NCI-H2029 treated with DMSO at 0.1 percent for 48 hours (cell line): ENCODE measurements at regions not wholly inside any gene's neighbourhood (a gene's known extent, or its start where the extent isn't known, plus 50 kb on each side); places are given as distances from the start of the nearest gene placed in this dataset.

Experiments
- DNase-seq: peaks from one replicate; lab custom pipeline; 2025; lab: John Stamatoyannopoulos, UW

GRCh38 chr5:52674815-52675545 lies 112.7 kb upstream of the ITGA1 start:
- DNase-seq, result no peak

DNA sequence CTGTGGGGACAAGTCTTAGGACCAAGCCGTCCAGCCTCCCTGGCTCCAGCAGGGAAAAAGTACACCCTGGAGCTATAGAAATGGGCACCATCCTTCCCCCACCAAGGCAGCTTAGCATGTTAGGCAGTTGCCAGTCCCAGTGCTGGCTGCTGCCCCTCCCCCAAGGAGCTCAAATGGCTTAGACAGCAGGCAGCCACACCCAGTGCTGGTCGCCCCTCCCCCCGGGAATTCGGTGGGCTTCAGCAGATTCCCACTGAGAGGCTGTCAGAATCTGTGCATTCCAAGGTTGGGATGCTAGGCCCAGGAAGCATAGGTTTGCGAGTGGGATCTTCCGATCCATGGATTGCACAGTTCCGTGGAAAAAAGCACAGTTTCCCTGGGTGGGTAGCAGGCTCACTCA lies 105.2 kb upstream of the ITGA1 start:
- DNase-seq, result no peak

DNA sequence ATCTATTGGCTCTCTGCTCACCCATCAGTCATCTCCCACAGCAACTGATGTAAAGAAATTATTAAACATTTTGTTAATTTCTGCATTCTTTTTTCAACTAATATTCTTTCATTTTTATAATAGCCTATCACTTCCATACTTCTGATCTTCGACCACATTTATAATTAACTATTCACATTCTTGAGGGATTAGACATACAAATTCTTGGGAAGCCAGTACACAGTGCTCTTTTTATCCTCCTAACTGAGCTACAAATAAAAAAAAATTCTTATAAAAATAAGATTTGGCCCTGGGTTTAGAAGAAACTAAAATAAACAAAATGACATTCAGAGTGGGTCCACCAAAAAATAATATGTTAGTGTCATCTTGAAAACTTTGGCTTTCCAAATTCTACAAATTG lies 103.7 kb upstream of the ITGA1 start:
- DNase-seq, result no peak

- DNase-seq, result no peak
Observed at GRCh38 chr5:52685566-52685965, 102.2 kb upstream of the ITGA1 start.

DNA sequence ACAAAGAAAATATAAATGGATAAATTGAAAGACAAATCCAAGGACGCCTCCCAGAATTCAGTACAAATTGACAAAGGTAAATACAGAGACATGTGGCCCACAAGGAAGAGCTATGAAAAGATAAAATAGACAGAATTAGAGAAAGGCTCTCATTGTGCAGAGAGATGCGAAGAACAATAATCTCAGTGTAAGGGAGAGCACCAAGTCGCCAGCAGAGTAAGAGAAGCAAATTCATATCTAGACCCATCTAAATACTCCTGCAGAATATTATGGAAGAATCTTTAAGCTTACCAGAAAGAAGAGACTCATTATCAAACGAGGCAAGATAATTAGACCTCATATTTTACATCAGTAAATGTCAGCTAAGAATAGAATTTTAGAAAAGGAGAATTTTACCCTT lies 101.7 kb upstream of the ITGA1 start:
- DNase-seq, result no peak

DNA sequence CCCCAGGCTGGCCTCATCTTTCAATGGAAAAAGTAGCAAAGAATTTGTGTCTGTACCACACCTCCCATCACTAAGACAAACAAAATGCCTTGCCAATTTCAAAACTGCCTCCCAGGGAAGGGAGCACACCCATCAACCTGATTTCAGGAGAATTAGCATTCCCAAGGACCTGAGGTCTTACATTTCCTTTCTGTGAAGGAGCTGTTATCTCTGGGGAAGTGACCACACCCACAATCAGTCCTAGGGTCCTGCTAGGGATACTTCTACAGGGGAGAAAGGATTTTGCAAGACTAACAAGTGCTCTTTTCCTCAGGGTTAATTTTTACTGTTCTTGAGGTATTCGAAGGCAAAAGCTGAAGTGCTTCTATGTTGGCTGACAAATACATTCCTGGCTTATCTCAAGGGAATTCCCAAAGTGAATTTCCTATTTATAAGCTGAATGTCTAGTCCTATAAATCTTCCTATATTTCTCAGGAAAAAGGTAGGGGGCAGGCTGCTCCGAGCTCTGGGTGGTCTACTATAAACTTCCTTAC lies 97.4 kb upstream of the ITGA1 start:
- no peak for DNase-seq

DNA sequence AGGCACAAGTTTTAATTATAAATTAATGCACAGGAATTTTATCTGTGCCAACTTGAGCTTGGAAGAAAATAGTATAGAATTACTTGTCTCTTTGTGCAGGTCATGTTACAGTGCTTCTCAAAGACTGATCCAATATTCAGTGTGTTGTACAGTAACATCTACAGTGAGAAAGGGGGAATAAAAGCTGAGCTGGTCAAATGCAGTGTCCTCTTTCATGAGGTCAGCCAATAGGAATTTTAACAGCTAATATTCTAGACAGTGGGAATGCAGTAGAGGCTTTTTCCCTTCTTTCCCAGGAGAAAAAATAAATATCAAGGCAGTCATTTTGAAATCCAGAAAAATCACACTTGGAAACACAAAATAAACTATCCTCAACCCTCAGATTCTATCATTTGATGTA lies 95.7 kb upstream of the ITGA1 start:
- DNase-seq, result no peak

DNA sequence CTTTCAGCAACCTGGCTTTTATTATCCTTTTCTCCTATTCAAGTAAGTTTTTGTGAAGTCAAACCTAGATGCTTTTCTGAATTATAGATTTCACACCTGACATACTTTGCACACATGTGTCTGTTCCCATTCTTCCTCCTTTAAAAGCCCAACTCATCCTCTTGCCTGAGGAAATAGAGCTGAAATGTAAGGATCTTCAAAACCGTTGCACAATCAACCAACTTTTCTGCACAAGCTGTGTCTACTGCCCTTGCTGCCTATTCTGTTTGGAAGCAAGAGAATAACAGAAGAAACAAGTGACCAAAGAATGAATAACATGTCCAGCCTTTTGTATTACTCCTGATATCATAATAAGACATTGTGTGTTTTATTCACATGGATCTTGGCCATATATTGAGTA lies 95.1 kb upstream of the ITGA1 start:
- DNase-seq, result no peak

- no peak for DNase-seq
Observed at GRCh38 chr5:52693280-52693679, 94.4 kb upstream of the ITGA1 start.

DNA sequence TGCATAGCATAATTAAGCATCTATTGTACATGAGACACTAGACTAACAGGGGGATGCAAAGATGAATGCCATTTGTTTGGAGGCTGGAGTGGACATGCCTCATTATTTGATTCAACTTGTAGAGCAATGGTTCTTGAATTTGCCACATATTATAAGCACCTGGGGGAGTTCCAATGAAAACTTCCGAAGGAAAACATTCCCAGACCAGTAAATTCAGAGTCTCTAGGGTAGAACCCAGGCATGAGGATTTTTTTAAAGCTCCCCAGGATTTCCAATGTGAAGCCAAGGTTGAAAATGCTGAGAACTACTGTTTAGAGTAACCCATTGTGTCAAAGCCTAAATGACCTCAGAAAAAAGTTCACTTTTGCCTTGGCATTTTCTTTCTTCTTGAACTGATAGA lies 93.9 kb upstream of the ITGA1 start:
- no peak for DNase-seq

- DNase-seq, result no peak
Observed at GRCh38 chr5:52694648-52695047, 93.1 kb upstream of the ITGA1 start.

GRCh38 chr5:52702877-52703276 lies 84.8 kb upstream of the ITGA1 start:
- DNase-seq, result no peak

- no peak for DNase-seq
Observed at GRCh38 chr5:52703321-52703720, 84.4 kb upstream of the ITGA1 start.

GRCh38 chr5:52705720-52706119 lies 82.0 kb upstream of the ITGA1 start:
- DNase-seq, result no peak

DNA sequence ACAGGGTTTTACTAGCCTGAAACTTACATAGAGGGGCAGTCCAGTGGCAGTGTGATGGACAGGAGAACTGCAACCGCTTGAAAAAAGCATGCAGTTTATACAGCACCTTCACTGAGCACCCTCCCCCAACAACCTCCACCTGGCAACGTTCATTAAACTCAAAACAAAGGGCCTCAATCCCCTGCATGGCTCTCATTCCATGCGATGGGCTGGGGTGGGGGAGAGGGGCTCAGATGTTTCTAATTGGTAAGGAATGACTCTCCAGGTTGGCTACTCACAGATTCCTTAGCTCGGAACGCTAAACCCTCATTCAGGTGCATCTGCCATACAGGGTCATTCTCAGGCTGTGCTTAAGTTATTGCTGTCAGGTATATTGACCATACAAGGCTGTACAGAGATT lies 80.9 kb upstream of the ITGA1 start:
- no peak for DNase-seq

- no peak for DNase-seq
Observed at GRCh38 chr5:52707616-52708015, 80.1 kb upstream of the ITGA1 start.

DNA sequence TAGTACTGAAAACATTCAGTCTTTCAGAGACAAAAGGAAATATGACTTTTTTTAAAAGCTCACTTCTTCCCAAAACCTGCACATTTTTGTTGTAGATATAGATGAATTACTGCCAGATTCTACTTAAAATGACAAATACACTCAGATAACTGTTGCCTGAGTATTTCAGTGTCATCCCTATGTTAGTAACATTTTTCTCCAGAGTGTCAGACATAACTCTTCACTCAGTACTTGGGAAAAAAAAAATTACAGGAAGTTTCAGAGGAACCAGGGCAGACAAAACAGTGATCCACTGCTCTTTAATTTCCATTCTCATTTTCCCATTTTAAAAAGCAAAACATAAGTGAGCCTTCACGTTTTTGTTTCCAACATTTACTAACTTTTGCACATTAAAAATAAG lies 79.3 kb upstream of the ITGA1 start:
- no peak for DNase-seq

- no peak for DNase-seq
Observed at GRCh38 chr5:52709167-52709925, 78.4 kb upstream of the ITGA1 start.

DNA sequence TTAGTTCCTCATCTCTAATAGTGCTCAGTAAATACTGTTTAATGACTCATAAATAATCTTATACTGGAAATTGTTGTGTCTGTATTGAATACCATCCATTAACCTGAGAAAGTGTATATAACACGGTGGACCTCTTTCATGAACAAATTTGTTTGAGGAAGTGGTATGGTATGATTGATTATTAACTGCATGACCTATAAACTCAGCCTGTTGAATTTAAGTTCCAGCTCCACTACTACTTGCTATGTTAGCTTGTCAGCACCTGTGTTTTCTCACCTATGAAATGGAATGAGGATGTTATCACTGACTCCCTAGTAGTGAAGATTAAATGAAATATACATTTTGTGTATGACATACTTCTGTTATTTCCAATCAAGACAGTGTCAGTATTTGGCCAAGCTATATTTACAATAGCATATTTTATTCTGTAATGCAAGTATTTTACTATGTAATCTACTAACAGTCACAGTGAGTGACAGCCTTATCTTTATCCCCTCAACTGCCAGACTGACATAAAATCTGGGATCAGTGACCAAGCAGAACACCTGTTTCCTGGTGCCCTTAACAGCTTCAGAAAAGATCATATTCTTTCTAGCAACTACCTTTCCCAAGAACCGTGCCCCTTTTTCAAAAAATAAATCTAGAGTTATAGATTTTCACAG lies 77.3 kb upstream of the ITGA1 start:
- DNase-seq, result no peak

GRCh38 chr5:52710972-52711596 lies 76.6 kb upstream of the ITGA1 start:
- DNase-seq, result no peak

DNA sequence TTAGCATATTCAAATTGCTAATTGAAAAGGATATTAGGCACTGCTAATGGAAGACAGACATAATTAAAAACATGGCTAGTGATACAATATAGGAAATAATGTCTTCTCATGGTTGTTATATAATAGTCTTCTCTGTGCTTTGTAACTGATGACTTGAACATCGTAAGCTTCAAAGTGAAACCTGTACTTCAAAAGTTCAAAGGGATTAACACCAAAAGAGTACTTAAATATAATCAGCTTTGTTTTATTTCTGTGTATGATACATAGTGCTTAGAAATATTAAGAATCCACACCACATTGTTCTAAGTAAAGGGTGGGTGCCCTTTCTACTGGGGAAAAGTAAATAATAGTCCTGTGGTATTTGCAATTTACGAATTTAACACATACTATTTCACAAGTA lies 75.4 kb upstream of the ITGA1 start:
- no peak for DNase-seq

GRCh38 chr5:52725065-52725746 lies 62.5 kb upstream of the ITGA1 start:
- peak; percentile 62 for DNase-seq
